Skeletal muscle satellite cell (primary cell): ENCODE measurements at regions not wholly inside any gene's neighbourhood (a gene's known extent, or its start where the extent isn't known, plus 50 kb on each side); places are given as distances from the start of the nearest gene placed in this dataset.

Experiments used
- H3K27me3 ChIP-seq: 2 replicates; pipeline ENCODE4 v1.7.0; 2013; ENCODE audit warnings: low read length; ENCODE audit not compliant: control insufficient read depth, insufficient read depth
- H3K36me3 ChIP-seq: 2 replicates; pipeline ENCODE4 v1.7.0; 2013; ENCODE audit warnings: mild to moderate bottlenecking, control low read depth, low read length; ENCODE audit not compliant: insufficient read depth
- H3K4me1 ChIP-seq: 2 replicates; pipeline ENCODE4 v1.7.0; 2013; ENCODE audit warnings: low read length; ENCODE audit not compliant: control insufficient read depth, insufficient read depth
- H3K4me2 ChIP-seq: 2 replicates; pipeline ENCODE4 v1.7.0; 2013; ENCODE audit warnings: mild to moderate bottlenecking, low read length
- H3K4me3 ChIP-seq: 2 replicates; pipeline ENCODE4 v1.7.0; 2013; ENCODE audit warnings: low read length
- H3K9ac ChIP-seq: 2 replicates; pipeline ENCODE4 v1.7.0; 2013; ENCODE audit warnings: mild to moderate bottlenecking, low read depth, low read length, moderate library complexity
- H3K9me3 ChIP-seq: replicated peaks from 2 replicates; pipeline ENCODE4 v1.7.0; 2013; ENCODE audit warnings: mild to moderate bottlenecking, control low read depth, low read length

DNA sequence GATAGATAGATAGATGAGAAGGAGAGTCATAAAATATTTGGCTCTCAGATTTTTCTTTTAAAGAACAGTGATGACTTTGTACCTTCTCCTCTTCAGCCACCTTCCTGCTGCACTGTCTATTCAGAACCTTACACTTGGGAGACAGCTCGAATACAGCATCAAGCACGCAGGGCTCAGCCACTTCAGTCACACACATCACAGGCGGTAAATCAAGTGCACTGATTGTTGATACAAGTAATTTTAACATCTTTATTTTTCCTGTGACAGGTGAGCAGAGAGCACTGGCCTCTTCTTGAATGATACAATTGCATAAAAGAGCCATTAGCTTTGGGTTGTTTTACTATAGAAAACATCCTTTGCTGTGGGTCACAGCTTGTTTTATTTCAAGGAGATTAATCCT lies 1118.5 kb upstream of the EYS start:
- H3K4me3 ChIP-seq, result no peak overlapping the region
- no peaks in the 10 kb centered on the region for H3K36me3 ChIP-seq
- no peak overlapping the region for H3K9ac ChIP-seq
- H3K27me3 ChIP-seq, result no peaks in the 10 kb centered on the region
- H3K4me2 ChIP-seq, result no peak overlapping the region
- no peaks in the 10 kb centered on the region for H3K4me1 ChIP-seq
- no peaks in the 10 kb centered on the region for H3K9me3 ChIP-seq

GRCh38 chr6:66814156-66814555 lies 1107.1 kb upstream of the EYS start:
- Histone ChIP-seq H3K4me3 (no peak overlapping the region), H3K4me1 (no peaks in the 10 kb centered on the region), H3K27me3 (no peaks in the 10 kb centered on the region), H3K4me2 (no peak overlapping the region), H3K36me3 (no peaks in the 10 kb centered on the region), H3K9ac (no peak overlapping the region), H3K9me3 (peaks cover 8% of the 10 kb centered on the region)

- Histone ChIP-seq H3K9ac (no peak overlapping the region), H3K9me3 (peaks cover 11% of the 10 kb centered on the region), H3K4me1 (no peaks in the 10 kb centered on the region), H3K36me3 (no peaks in the 10 kb centered on the region), H3K4me2 (no peak overlapping the region), H3K4me3 (no peak overlapping the region), H3K27me3 (no peaks in the 10 kb centered on the region)
These were observed 1101.7 kb upstream of the EYS start for GRCh38 chr6:66808771-66809170.

DNA sequence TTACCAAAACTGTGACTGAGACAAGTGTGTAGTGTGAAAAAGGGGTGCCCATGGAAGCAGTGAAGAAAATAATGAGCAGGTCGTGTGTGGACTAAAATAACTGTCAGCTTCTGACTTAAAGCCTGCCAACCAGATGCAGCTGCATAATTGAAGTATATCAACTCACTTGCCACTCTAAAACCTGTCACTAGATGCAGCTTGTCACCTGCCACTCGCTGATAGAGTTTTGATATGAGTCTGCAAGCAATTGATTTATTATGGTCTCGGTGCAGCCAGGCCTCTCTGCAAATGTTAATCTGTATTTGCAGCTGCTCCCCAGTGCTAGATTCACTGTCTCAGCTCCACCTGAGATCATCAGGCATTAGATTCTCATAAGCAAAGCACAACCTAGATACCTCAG lies 1090.0 kb upstream of the EYS start:
- Histone ChIP-seq H3K4me2 (no peak overlapping the region), H3K36me3 (no peaks in the 10 kb centered on the region), H3K4me3 (no peak overlapping the region), H3K27me3 (no peaks in the 10 kb centered on the region), H3K9ac (no peak overlapping the region), H3K4me1 (no peaks in the 10 kb centered on the region), H3K9me3 (peaks cover 4% of the 10 kb centered on the region)

DNA sequence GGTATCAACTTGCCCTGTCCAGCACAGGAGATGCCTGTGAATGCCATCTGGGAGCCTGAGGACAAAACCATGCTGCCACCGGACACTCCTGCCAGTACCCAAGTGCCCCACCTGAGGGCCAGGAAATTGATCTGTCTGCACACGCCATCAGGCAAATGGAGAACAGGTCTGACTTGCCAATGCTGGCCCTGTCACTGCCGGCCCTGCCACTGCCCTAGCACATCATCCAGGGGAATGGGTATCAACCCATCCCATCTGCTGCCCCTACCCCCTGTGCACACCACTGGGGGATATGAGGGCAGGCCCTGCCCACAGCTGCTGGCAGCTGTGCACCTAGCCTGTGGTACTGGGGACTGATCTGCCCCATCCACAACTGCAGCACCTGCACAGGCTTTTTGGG lies 1081.6 kb upstream of the EYS start:
- H3K36me3 ChIP-seq, result no peaks in the 10 kb centered on the region
- peaks cover 10% of the 10 kb centered on the region for H3K9me3 ChIP-seq
- H3K27me3 ChIP-seq, result no peaks in the 10 kb centered on the region
- no peak overlapping the region for H3K4me2 ChIP-seq
- H3K4me1 ChIP-seq, result no peaks in the 10 kb centered on the region
- H3K9ac ChIP-seq, result no peak overlapping the region
- H3K4me3 ChIP-seq, result no peak overlapping the region

DNA sequence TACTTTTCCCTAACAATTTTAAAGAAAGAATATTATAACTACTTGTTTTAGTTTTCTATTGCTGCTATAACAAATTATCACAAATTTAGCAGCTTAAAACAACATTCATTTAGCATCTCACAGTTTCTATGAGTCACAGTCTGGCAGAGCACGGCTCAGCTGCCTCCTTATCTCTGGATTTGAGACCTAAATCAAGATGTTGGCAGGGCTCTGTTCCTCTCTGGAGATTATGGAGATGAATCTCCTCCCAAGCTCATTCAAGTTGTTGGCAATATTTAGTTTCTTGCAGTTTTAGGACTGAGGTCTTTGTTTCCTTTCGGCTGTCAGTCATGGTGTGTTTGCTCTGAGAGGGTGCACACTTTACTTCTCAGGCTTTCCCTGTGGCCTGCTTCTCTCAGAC lies 1065.8 kb upstream of the EYS start:
- H3K27me3 ChIP-seq, result no peaks in the 10 kb centered on the region
- no peaks in the 10 kb centered on the region for H3K36me3 ChIP-seq

GRCh38 chr6:66771626-66772025 lies 1064.6 kb upstream of the EYS start:
- Histone ChIP-seq H3K27me3 (no peaks in the 10 kb centered on the region), H3K36me3 (no peaks in the 10 kb centered on the region), H3K4me3 (no peak overlapping the region), H3K4me1 (no peaks in the 10 kb centered on the region), H3K9me3 (no peaks in the 10 kb centered on the region), H3K4me2 (no peak overlapping the region), H3K9ac (no peak overlapping the region)

More for the DNA sequence above, 1065.8 kb upstream of the EYS start:
- Histone ChIP-seq H3K4me1 (no peaks in the 10 kb centered on the region), H3K9ac (no peak overlapping the region), H3K4me3 (no peak overlapping the region), H3K9me3 (peaks cover 5% of the 10 kb centered on the region), H3K4me2 (no peak overlapping the region)

DNA sequence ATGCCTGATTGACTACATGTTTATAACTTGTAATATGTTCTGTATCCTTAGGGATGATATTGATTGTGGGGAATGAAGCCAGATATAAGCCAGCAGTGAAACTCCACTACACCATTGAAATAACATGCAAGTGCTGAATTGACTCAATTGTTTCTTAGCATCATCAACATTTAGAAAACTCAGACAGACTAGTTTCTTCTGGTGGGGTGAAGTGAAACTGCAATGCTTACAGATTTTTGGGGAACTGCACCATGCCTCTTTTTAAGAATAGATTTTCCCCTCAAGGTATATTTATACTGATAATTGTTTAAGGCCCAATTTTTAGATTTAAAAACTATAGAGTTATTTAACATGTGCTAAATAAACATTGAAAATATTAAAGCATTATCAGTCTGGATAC lies 1044.6 kb upstream of the EYS start:
- H3K9ac ChIP-seq, result no peak overlapping the region
- H3K36me3 ChIP-seq, result no peaks in the 10 kb centered on the region
- H3K4me1 ChIP-seq, result no peaks in the 10 kb centered on the region
- no peak overlapping the region for H3K4me3 ChIP-seq
- no peaks in the 10 kb centered on the region for H3K27me3 ChIP-seq
- H3K9me3 ChIP-seq, result peaks cover 7% of the 10 kb centered on the region
- no peak overlapping the region for H3K4me2 ChIP-seq

DNA sequence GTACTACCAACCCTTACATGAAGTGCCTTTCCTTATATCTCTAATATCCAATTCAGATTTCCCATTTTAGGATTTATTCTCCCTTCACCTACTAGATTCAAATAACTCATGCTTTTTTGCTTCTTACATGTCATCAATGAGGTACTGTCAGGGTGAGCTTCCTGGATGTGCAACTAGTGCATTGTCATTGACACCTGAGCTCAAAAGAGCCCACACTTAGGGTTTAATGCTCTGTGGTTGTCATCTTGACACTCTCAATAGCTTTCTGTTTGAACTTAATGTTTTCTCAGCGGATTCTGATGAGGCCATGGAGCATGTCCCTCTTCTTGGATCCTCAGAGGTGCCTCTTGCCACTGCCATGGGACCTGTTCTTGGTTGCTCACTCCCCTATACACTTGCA lies 1033.3 kb upstream of the EYS start:
- no peak overlapping the region for H3K4me3 ChIP-seq
- H3K4me2 ChIP-seq, result no peak overlapping the region
- H3K27me3 ChIP-seq, result no peaks in the 10 kb centered on the region
- H3K9ac ChIP-seq, result no peak overlapping the region
- H3K36me3 ChIP-seq, result no peaks in the 10 kb centered on the region
- H3K9me3 ChIP-seq, result peaks cover 3% of the 10 kb centered on the region
- no peaks in the 10 kb centered on the region for H3K4me1 ChIP-seq

DNA sequence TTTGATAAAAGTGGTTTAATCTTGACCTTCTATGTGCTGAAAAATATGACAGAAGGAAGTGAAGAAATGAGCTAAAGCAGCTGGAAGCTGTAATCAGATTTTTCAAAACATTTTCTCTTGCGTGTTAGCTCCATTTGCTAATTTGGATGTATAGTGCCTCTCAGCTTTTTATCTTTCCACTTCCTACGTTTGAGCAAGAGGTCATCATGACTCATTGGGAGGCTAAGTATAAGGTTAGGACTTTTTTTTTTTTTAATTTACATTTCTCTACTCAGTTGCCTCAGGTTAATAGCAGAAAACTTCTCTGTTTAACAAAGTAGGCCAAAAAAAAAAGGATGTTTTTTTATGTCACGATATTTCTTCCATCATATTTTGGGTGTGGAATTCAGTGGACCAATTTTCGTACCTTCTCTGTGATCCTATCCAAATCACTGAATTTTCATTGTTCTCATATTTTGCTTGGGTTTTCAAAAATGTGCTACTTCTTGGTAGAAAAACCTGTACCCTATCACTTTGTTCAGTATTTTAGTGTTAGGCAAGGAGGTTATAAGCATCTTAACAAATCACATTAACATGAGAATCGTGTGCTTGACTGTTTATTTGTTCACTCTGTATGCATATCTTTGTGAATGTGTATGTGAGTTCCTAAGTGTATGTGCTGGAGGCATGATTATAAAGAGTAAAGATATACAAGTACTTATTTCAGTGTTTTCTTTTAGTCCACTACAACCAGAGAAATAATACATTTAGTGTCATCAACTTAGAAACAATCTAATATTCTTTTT lies 1028.3 kb upstream of the EYS start:
- Histone ChIP-seq H3K4me3 (no peak overlapping the region), H3K4me1 (no peaks in the 10 kb centered on the region), H3K27me3 (no peaks in the 10 kb centered on the region), H3K9ac (no peak overlapping the region), H3K36me3 (no peaks in the 10 kb centered on the region), H3K9me3 (peaks cover 3% of the 10 kb centered on the region), H3K4me2 (no peak overlapping the region)

DNA sequence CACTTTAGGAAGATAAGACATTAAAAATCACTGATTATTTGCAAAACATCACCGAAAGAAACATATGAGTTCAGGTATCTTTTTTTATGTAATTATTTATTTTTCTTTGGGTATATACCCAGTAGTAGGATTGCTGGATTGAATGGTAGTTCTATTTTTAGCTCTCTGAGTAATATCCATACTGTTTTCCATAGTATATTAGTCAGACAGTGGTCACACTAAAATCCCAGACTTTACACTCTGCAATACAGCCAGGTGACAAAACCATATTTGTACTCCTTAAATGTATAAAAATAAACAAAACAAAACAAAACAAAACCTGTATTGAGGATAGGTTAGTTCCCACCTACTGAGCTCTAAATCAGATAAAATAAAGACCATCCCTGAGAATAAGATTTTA lies 1024.3 kb upstream of the EYS start:
- Histone ChIP-seq H3K36me3 (no peaks in the 10 kb centered on the region), H3K4me2 (no peak overlapping the region), H3K9ac (no peak overlapping the region), H3K27me3 (no peaks in the 10 kb centered on the region), H3K4me3 (no peak overlapping the region), H3K4me1 (no peaks in the 10 kb centered on the region), H3K9me3 (no peaks in the 10 kb centered on the region)

GRCh38 chr6:66725670-66726069 lies 1018.6 kb upstream of the EYS start:
- Histone ChIP-seq H3K9ac (no peak overlapping the region), H3K9me3 (no peaks in the 10 kb centered on the region), H3K27me3 (no peaks in the 10 kb centered on the region), H3K4me2 (no peak overlapping the region), H3K4me1 (no peaks in the 10 kb centered on the region), H3K4me3 (no peak overlapping the region), H3K36me3 (no peaks in the 10 kb centered on the region)
